HEK293 (cell line): ENCODE measurements at regions not wholly inside any gene's neighbourhood (a gene's known extent, or its start where the extent isn't known, plus 50 kb on each side); places are given as distances from the start of the nearest gene placed in this dataset.

Experiments
- CTCF ChIA-PET: fragments of 350-600 bp; formaldehyde crosslinking; extraction: SDS; loops from one replicate; lab custom pipeline; 2021; ENCODE audit warnings: antibody characterized with exemption; lab: Yijun Ruan, JAX
- POLR2A ChIA-PET: fragments of 300-600 bp; formaldehyde crosslinking; extraction: SDS; loops from one replicate; lab custom pipeline; 2020; ENCODE audit warnings: antibody characterized with exemption, inconsistent platforms; lab: Yijun Ruan, JAX
- H3K27ac ChIP-seq: fragments of 200-500 bp; sonication (Bioruptor generic); 2 replicates; pipeline ENCODE4 v1.5.1; 2014; ENCODE audit warnings: low read depth, low read length, control low read depth, inconsistent platforms; ENCODE audit errors: extremely low read depth
- H3K36me3 ChIP-seq, 2 experiments: fragments of 200-500 bp in 1 of 2; sonication (Bioruptor generic) in 1 of 2; 1 replicate in 1 of 2; 2 replicates in 1 of 2; pipeline ENCODE4 v1.5.1; 2014 to 2017; ENCODE audit warnings: inconsistent platforms in 2 of 2, low read length in 2 of 2; ENCODE audit not compliant: control insufficient read depth in 2 of 2, insufficient read depth in 1 of 2
- H3K4me1 ChIP-seq: fragments of 200-500 bp; sonication (Bioruptor generic); 2 replicates; pipeline ENCODE4 v1.5.1; 2014; ENCODE audit warnings: mild to moderate bottlenecking, low read length, inconsistent platforms; ENCODE audit not compliant: control insufficient read depth, insufficient read depth
- H3K4me3 ChIP-seq: 2 replicates; pipeline ENCODE4 v1.5.1; 2011; ENCODE audit warnings: low read depth, mild to moderate bottlenecking, control low read depth, low read length, moderate library complexity
- H3K9me3 ChIP-seq: fragments of 200-500 bp; sonication (Bioruptor generic); 2 replicates; pipeline ENCODE4 v1.5.1; 2014; ENCODE audit warnings: low read depth, low read length, inconsistent platforms; ENCODE audit not compliant: control insufficient read depth, insufficient read depth
- MZF1 ChIP-seq: fragments of 450-650 bp; formaldehyde crosslinking; IDR thresholded peaks from 2 replicates; pipeline ENCODE4 v1.5.1; 2017; ENCODE audit warnings: missing biosample characterization, missing genetic modification characterization, borderline replicate concordance
- SCRT1 ChIP-seq: fragments of 450-650 bp; formaldehyde crosslinking; IDR thresholded peaks from 2 replicates; pipeline ENCODE4 v1.5.1; 2016; ENCODE audit warnings: missing biosample characterization, missing genetic modification characterization, borderline replicate concordance
- SP2 ChIP-seq: fragments of 450-650 bp; formaldehyde crosslinking; IDR thresholded peaks from 2 replicates; pipeline ENCODE4 v1.5.1; 2016; ENCODE audit warnings: missing biosample characterization, missing genetic modification characterization
- TRIM28 ChIP-seq: IDR thresholded peaks from 2 replicates; pipeline ENCODE4 v1.6.1; 2011; ENCODE audit warnings: low read length, control low read depth, borderline replicate concordance
- WT1 ChIP-seq: fragments of 450-650 bp; formaldehyde crosslinking; IDR thresholded peaks from 2 replicates; pipeline ENCODE4 v1.5.1; 2016; ENCODE audit warnings: missing biosample characterization, missing genetic modification characterization
- ZBTB1 ChIP-seq: fragments of 450-650 bp; formaldehyde crosslinking; IDR thresholded peaks from 2 replicates; pipeline ENCODE4 v1.5.1; 2016; ENCODE audit warnings: missing biosample characterization, missing genetic modification characterization
- ZNF169 ChIP-seq: fragments of 450-650 bp; formaldehyde crosslinking; IDR thresholded peaks from 2 replicates; pipeline ENCODE4 v1.5.1; 2016; ENCODE audit warnings: missing biosample characterization, missing genetic modification characterization
- ZNF404 ChIP-seq: fragments of 450-650 bp; formaldehyde crosslinking; IDR thresholded peaks from 2 replicates; pipeline ENCODE4 v1.5.1; 2017; ENCODE audit warnings: missing biosample characterization, missing genetic modification characterization
- ZNF416 ChIP-seq: fragments of 450-650 bp; formaldehyde crosslinking; IDR thresholded peaks from 2 replicates; pipeline ENCODE4 v1.5.1; 2016; ENCODE audit warnings: missing biosample characterization, missing genetic modification characterization
- ZNF423 ChIP-seq: fragments of 450-650 bp; formaldehyde crosslinking; IDR thresholded peaks from 2 replicates; pipeline ENCODE4 v1.5.1; 2016; ENCODE audit warnings: missing biosample characterization, missing genetic modification characterization
- ZNF548 ChIP-seq: fragments of 450-650 bp; formaldehyde crosslinking; IDR thresholded peaks from 2 replicates; pipeline ENCODE4 v1.5.1; 2016; ENCODE audit warnings: missing biosample characterization, missing genetic modification characterization
- ZNF610 ChIP-seq: fragments of 450-650 bp; formaldehyde crosslinking; IDR thresholded peaks from 2 replicates; pipeline ENCODE4 v1.5.1; 2016; ENCODE audit warnings: missing biosample characterization, missing genetic modification characterization, borderline replicate concordance
- ZNF623 ChIP-seq: fragments of 450-650 bp; formaldehyde crosslinking; IDR thresholded peaks from 2 replicates; pipeline ENCODE4 v1.5.1; 2016; ENCODE audit warnings: missing biosample characterization, missing genetic modification characterization
- ZNF677 ChIP-seq: fragments of 450-650 bp; IDR thresholded peaks from 2 replicates; pipeline ENCODE4 v1.5.0; 2018; ENCODE audit warnings: missing biosample characterization, mild to moderate bottlenecking, missing genetic modification characterization, moderate library complexity
- ZNF707 ChIP-seq: fragments of 450-650 bp; formaldehyde crosslinking; IDR thresholded peaks from 2 replicates; pipeline ENCODE4 v1.5.1; 2016; ENCODE audit warnings: missing biosample characterization, missing genetic modification characterization
- TF ChIP-seq, protein P1 (sequence below): fragments of 450-650 bp; formaldehyde crosslinking; IDR thresholded peaks from 2 replicates; pipeline ENCODE4 v1.5.1; 2017; ENCODE audit warnings: missing biosample characterization, missing genetic modification characterization
- TF ChIP-seq, protein P2 (sequence below): fragments of 450-650 bp; formaldehyde crosslinking; IDR thresholded peaks from 2 replicates; pipeline ENCODE4 v1.5.1; 2016; ENCODE audit warnings: missing biosample characterization, missing genetic modification characterization
- TF ChIP-seq, protein P3 (sequence below): fragments of 450-650 bp; formaldehyde crosslinking; IDR thresholded peaks from 2 replicates; pipeline ENCODE4 v1.5.1; 2017; ENCODE audit warnings: missing biosample characterization, missing genetic modification characterization
- TF ChIP-seq, protein P4 (sequence below): IDR thresholded peaks from 2 replicates; pipeline ENCODE4 v1.6.1; 2011; ENCODE audit warnings: mild to moderate bottlenecking, low read depth, low read length, borderline replicate concordance

DNA sequence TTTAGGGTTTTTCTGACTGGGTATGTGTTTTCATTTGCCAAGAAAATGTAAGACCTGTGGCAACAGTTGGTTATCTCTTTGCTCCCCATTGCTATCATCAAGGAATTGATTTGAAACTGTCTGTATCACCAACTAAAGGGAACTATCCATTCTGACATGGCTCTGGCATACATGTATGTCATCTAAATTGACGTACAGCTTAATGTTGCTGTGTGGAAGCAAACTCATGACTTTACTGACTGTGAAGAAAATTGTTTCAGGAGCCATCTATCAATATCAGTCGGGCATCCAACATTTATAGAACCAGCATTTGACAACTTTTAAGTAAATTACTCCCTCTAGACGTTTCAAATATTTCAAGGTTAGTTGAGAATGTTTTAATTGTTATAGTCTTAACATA, 555.8 kb upstream of the EPHA7 start (continued):
- TF ChIP-seq WT1 (tag by site-specific recombination): no peak
- TF ChIP-seq, protein P1, sequence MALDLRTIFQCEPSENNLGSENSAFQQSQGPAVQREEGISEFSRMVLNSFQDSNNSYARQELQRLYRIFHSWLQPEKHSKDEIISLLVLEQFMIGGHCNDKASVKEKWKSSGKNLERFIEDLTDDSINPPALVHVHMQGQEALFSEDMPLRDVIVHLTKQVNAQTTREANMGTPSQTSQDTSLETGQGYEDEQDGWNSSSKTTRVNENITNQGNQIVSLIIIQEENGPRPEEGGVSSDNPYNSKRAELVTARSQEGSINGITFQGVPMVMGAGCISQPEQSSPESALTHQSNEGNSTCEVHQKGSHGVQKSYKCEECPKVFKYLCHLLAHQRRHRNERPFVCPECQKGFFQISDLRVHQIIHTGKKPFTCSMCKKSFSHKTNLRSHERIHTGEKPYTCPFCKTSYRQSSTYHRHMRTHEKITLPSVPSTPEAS (tag by site-specific recombination): no peak
- no peak for TF ChIP-seq ZNF423 (tag by site-specific recombination)
- TF ChIP-seq ZBTB1: no peak

DNA sequence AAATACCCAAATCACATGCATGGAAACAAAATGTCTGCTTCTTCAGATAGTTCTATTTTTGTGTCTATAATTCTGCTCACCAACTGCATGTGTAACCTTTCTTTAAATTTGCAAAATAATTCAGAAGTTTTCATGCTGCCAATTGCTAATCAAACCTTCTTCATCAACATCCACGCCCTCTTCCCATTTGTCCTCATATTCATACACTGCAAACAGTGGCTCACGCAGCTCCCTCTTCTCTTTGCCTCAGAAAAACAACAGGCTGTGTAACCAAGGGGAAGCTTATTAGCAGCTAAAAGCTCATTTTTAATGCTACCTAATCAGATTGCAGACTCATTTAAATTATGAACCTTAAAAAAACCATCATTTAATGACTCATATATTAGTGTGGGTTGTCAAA, 555.0 kb upstream of the EPHA7 start:
- POLR2A ChIA-PET: no interaction called here
- CTCF ChIA-PET: interaction anchor here (0.6 kb wide), 1 partner anchor 353 kb away, joined by 3 read pairs; no protein-coding TSS in a partner anchor
- Histone ChIP-seq H3K4me3 (no peak overlapping the region), H3K27ac (no peak overlapping the region), H3K9me3 (no peaks in the 10 kb centered on the region), H3K4me1 (no peaks in the 10 kb centered on the region), H3K36me3 (no peaks in the 10 kb centered on the region)
- TF ChIP-seq, protein P2, sequence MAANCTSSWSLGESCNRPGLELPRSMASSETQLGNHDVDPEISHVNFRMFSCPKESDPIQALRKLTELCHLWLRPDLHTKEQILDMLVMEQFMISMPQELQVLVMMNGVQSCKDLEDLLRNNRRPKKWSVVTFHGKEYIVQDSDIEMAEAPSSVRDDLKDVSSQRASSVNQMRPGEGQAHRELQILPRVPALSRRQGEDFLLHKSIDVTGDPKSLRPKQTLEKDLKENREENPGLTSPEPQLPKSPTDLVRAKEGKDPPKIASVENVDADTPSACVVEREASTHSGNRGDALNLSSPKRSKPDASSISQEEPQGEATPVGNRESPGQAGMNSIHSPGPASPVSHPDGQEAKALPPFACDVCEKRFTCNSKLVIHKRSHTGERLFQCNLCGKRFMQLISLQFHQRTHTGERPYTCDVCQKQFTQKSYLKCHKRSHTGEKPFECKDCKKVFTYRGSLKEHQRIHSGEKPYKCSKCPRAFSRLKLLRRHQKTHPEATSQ: no peak
- TF ChIP-seq ZNF623 (tag by site-specific recombination) (no peak), ZNF416 (no peak), ZNF677 (no peak), SCRT1 (no peak)

DNA sequence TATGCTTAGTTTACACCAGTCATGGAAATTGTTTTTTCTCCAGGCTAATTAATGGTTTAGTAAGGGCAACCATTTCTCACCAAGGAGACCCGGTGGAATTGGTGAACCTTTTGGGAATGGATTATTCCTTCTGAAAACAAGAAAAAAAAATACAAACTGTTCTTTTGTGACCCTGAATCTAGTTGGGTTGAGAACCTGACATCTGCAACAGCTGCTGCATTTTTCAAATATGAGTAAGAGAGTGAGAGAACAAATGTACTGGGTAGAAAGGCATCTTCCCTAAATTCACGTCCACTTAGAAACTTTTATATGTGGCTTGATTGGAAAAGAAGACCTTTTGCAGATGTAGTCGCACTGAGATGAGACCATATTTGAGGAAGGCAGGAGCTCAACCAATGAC, 553.4 kb upstream of the EPHA7 start:
- Histone ChIP-seq H3K36me3 (no peaks in the 10 kb centered on the region), H3K27ac (no peak overlapping the region), H3K4me1 (no peaks in the 10 kb centered on the region), H3K4me3 (no peak overlapping the region), H3K9me3 (no peaks in the 10 kb centered on the region)
- ChIA-PET POLR2A (no interaction called here), CTCF (no interaction called here)
- TF ChIP-seq, protein P3, sequence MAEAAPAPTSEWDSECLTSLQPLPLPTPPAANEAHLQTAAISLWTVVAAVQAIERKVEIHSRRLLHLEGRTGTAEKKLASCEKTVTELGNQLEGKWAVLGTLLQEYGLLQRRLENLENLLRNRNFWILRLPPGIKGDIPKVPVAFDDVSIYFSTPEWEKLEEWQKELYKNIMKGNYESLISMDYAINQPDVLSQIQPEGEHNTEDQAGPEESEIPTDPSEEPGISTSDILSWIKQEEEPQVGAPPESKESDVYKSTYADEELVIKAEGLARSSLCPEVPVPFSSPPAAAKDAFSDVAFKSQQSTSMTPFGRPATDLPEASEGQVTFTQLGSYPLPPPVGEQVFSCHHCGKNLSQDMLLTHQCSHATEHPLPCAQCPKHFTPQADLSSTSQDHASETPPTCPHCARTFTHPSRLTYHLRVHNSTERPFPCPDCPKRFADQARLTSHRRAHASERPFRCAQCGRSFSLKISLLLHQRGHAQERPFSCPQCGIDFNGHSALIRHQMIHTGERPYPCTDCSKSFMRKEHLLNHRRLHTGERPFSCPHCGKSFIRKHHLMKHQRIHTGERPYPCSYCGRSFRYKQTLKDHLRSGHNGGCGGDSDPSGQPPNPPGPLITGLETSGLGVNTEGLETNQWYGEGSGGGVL (tag by site-specific recombination): no peak
- TF ChIP-seq ZNF548 (tag by site-specific recombination): no peak
- TF ChIP-seq SP2 (tag by site-specific recombination): no peak
- no peak for TF ChIP-seq ZNF169 (tag by site-specific recombination)
- TF ChIP-seq, protein P4, sequence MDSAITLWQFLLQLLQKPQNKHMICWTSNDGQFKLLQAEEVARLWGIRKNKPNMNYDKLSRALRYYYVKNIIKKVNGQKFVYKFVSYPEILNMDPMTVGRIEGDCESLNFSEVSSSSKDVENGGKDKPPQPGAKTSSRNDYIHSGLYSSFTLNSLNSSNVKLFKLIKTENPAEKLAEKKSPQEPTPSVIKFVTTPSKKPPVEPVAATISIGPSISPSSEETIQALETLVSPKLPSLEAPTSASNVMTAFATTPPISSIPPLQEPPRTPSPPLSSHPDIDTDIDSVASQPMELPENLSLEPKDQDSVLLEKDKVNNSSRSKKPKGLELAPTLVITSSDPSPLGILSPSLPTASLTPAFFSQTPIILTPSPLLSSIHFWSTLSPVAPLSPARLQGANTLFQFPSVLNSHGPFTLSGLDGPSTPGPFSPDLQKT: no peak
- TF ChIP-seq MZF1 (tag by site-specific recombination): no peak
- TF ChIP-seq ZNF404: no peak
- TF ChIP-seq ZNF623 (tag by site-specific recombination): no peak
- no peak for TF ChIP-seq TRIM28
- TF ChIP-seq ZNF707: no peak
- TF ChIP-seq ZNF610 (tag by site-specific recombination): no peak
